ENCODE measurements at regions not wholly inside any gene's neighbourhood (a gene's known extent, or its start where the extent isn't known, plus 50 kb on each side); places are given as distances from the start of the nearest gene placed in this dataset.
"Not testable (repeated sequence)": the region's sequence is repeated elsewhere in the genome, so short reads cannot be mapped to it uniquely, and the experiment has no call there.

- no peak for TF ChIP-seq CTCF (IDR thresholded peaks at IDR 0.05; ENCODE audit: low read depth, low read length)
- no peak for DNase-seq (ENCODE audit: low read depth, low spot score)
- H3K27ac ChIP-seq (ENCODE audit: low read depth, low read length) = no peak overlapping the region
- POLR2A ChIA-PET = no interaction called here
- H3K4me3 ChIP-seq (ENCODE audit: low read depth, low read length) = no peak overlapping the region
- CTCF ChIA-PET = no interaction called here
- no peaks in the 10 kb centered on the region; the same call in 1 of the 2 replicates for H3K9me3 ChIP-seq (ENCODE audit: control insufficient read depth, insufficient read depth, low read length)
- H3K27me3 ChIP-seq (ENCODE audit: control insufficient read depth, insufficient read depth, low read length) = no peaks in the 10 kb centered on the region
Observed at GRCh38 chr6:159395609-159396008, 226.4 kb downstream of the FNDC1 start.

DNA sequence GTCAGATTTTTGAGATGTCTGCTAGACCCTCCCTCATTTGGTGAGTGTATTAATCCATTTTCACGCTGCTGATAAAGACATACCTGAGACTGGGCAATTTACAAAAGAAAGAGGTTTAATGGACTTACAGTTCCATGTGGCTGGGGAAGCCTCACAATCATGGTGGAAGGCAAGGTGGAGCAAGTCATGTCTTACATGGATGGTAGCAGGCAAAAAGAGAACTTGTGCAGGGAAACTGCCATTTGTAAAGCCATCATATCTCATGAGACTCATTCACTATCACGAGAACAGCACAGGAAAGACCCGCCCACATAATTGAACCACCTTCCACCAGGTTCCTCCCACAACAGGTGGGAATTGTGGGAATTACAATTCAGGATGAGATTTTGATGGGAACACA, 223.5 kb downstream of the FNDC1 start:
- POLR2A ChIA-PET; H3K4me3 ChIP-seq (ENCODE audit: low read depth, low read length); CTCF ChIA-PET; H3K27ac ChIP-seq (ENCODE audit: low read depth, low read length); DNase-seq (ENCODE audit: low read depth, low spot score); H3K27me3 ChIP-seq (ENCODE audit: control insufficient read depth, insufficient read depth, low read length); H3K9me3 ChIP-seq (ENCODE audit: control insufficient read depth, insufficient read depth, low read length): not testable (repeated sequence)

- ChIA-PET CTCF (interaction anchor here (1.7 kb wide), 1 partner anchor 216 kb away, joined by 4 read pairs; no protein-coding TSS in a partner anchor), POLR2A (no interaction called here)
- TF ChIP-seq CTCF (IDR thresholded peaks at IDR 0.05; ENCODE audit: low read depth, low read length) = no peak
- Histone ChIP-seq H3K4me3 (ENCODE audit: low read depth, low read length) (no peak overlapping the region), H3K27ac (ENCODE audit: low read depth, low read length) (no peak overlapping the region), H3K27me3 (ENCODE audit: control insufficient read depth, insufficient read depth, low read length) (no peaks in the 10 kb centered on the region), H3K9me3 (ENCODE audit: control insufficient read depth, insufficient read depth, low read length) (no peaks in the 10 kb centered on the region)
- no peak for DNase-seq (ENCODE audit: low read depth, low spot score)
Observed at GRCh38 chr6:159390381-159390780, 221.2 kb downstream of the FNDC1 start.

- H3K9me3 ChIP-seq (ENCODE audit: control insufficient read depth, insufficient read depth, low read length) = no peaks in the 10 kb centered on the region
- no peak for TF ChIP-seq CTCF (IDR thresholded peaks at IDR 0.05; ENCODE audit: low read depth, low read length)
- POLR2A ChIA-PET = no interaction called here
- no peak overlapping the region for H3K4me3 ChIP-seq (ENCODE audit: low read depth, low read length)
- DNase-seq (ENCODE audit: low read depth, low spot score) = no peak
- CTCF ChIA-PET = interaction anchor here (1.7 kb wide), 1 partner anchor 216 kb away, joined by 4 read pairs; no protein-coding TSS in a partner anchor
- H3K27ac ChIP-seq (ENCODE audit: low read depth, low read length) = no peak overlapping the region
- no peaks in the 10 kb centered on the region for H3K27me3 ChIP-seq (ENCODE audit: control insufficient read depth, insufficient read depth, low read length)
Observed at GRCh38 chr6:159389695-159390094, 220.5 kb downstream of the FNDC1 start.

DNA sequence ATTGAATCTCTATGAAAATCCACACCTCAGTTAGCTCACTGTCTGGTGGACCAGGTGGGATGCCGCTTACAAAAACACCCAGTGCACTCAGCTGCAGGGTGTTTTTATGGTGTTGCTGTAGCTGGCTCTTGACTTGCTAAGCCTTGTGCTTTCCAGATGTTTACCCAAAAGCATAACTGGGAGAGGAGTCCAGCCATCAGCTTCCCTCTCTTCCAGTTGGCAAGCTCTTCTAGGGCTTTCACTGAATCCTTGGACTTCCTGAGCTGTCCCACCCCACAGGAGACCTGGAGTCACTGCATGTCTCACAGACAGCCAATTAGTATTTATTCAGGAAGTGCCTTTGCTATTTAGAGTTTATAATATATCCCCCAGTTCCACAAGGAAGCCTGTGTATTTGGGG, 210.9 kb downstream of the FNDC1 start:
- ChIA-PET POLR2A (no interaction called here), CTCF (no interaction called here)
- DNase-seq (ENCODE audit: low read depth, low spot score) = no peak
- H3K9me3 ChIP-seq (ENCODE audit: control insufficient read depth, insufficient read depth, low read length) = peaks cover 1% of the 10 kb centered on the region; the same call in 1 of the 2 replicates
- no peak overlapping the region for H3K4me3 ChIP-seq (ENCODE audit: low read depth, low read length)
- no peaks in the 10 kb centered on the region for H3K27me3 ChIP-seq (ENCODE audit: control insufficient read depth, insufficient read depth, low read length)
- no peak for TF ChIP-seq CTCF (IDR thresholded peaks at IDR 0.05; ENCODE audit: low read depth, low read length)
- H3K27ac ChIP-seq (ENCODE audit: low read depth, low read length) = no peak overlapping the region
